GM18498 (cell line): ENCODE measurements at regions not wholly inside any gene's neighbourhood (a gene's known extent, or its start where the extent isn't known, plus 50 kb on each side); places are given as distances from the start of the nearest gene placed in this dataset.
"Not testable (repeated sequence)": the region's sequence is repeated elsewhere in the genome, so short reads cannot be mapped to it uniquely, and the experiment has no call there.

Experiments used
- ATAC-seq: cut with Tn5 transposase; IDR thresholded peaks from one replicate; pipeline ENCODE4 v1.9.1; 2021; ENCODE audit warnings: mild to moderate bottlenecking, moderate library complexity; ENCODE audit not compliant: unreplicated experiment

GRCh38 chr7:159210581-159211235, 66.0 kb upstream of the VIPR2 start:
- ATAC-seq = no peak

- ATAC-seq = no peak
These were observed 64.8 kb upstream of the VIPR2 start for GRCh38 chr7:159209429-159209828.

GRCh38 chr7:159207951-159208350, 63.3 kb upstream of the VIPR2 start:
- ATAC-seq = no peak

GRCh38 chr7:159207393-159207792, 62.7 kb upstream of the VIPR2 start:
- no peak for ATAC-seq

GRCh38 chr7:159205833-159206232, 61.2 kb upstream of the VIPR2 start:
- ATAC-seq = no peak

GRCh38 chr7:159204664-159205063, 60.0 kb upstream of the VIPR2 start:
- ATAC-seq = no peak

- ATAC-seq = not testable (repeated sequence)
These were observed 58.6 kb upstream of the VIPR2 start for GRCh38 chr7:159203253-159203652.

GRCh38 chr7:159201722-159202330, 57.2 kb upstream of the VIPR2 start:
- no peak for ATAC-seq

- ATAC-seq = no peak
These were observed 55.8 kb upstream of the VIPR2 start for GRCh38 chr7:159200421-159200820.

- ATAC-seq = no peak
These were observed 53.5 kb upstream of the VIPR2 start for GRCh38 chr7:159198016-159198724.

GRCh38 chr7:159197066-159197975, 52.7 kb upstream of the VIPR2 start:
- ATAC-seq = peak; percentile 62

GRCh38 chr7:159196584-159196983, 51.9 kb upstream of the VIPR2 start:
- ATAC-seq = no peak

GRCh38 chr7:159195946-159196345, 51.3 kb upstream of the VIPR2 start:
- peak; percentile 44 for ATAC-seq
